SW480 (cell line): ENCODE measurements at regions not wholly inside any gene's neighbourhood (a gene's known extent, or its start where the extent isn't known, plus 50 kb on each side); places are given as distances from the start of the nearest gene placed in this dataset.

Experiments used
- DNase-seq: peaks from one replicate; pipeline ENCODE4 v3.0.0-alpha.2; 2016; ENCODE audit warnings: low spot score

DNA sequence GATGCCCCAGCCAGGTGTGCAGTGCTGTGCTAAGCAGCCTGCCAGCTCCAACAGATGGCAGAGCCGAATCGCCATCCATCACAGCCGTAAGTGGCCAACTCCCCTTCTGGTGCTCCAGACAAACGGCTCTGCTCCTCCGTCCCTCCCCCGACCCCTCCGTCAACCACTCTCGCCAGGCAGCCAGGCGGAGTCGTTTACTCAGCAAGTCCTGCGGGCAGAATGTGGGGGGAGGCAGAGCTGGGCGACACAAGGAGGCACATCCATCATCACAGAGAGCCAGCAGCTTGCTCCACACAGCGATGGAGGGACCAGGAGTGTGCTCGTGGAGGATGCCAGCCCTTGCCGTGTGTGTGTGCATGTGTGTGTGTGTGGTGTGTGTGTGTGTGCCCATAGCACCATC is 206.6 kb upstream of the GRIK3 start:
- DNase-seq, result no peak

DNA sequence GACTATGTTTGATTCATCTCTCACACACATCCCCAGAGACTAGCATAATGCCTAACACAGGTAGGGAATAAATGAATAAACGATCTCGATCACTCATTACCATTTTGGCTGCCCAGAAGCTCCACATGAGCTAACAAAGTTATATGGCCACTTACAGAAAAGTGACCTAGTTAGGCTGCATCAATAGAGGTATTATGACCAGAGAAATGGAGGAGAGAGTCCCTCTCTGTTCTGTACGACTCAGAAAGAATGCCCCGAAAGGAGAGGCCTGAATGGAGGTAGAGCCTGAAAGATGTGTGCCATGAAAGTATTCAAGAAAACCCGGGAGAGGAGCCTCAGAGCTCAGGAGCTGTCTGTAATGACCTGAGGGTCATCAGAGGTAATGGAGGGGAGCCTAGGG is 208.2 kb upstream of the GRIK3 start:
- DNase-seq, result no peak

DNA sequence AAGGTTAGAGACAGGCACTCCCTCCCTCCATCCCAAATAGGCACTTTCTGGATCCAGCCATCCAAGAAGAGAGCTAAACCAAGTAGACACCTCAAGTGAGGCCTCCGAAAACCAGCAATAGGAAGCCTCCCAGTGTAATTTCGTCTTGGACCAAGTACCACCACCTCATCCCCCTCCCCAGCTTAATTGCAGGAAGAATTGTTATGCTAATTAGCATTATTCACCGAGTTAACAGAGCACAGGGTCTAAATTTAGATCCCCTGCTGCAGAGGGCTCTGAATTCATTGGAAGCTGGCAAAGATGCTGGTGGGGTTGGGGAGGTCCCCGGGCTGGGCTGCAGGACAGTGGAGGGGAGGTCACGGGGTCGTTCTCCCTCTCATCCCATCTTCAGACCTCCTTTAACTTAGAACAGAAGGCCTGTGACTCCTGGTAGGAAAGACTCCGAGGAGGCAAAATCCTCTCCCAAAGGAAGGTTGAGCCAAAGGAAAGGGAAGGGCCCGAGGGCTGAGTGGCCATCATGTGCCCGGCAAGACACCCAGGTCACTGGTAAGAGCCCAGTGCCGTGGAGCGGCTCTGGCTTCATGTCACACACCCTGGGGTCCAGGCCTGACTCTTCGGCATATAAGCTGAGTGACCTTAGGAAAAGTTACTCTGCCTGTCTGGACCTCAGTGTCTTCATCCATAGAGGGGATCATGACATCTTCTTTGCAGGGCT is 209.2 kb upstream of the GRIK3 start:
- no peak for DNase-seq

DNA sequence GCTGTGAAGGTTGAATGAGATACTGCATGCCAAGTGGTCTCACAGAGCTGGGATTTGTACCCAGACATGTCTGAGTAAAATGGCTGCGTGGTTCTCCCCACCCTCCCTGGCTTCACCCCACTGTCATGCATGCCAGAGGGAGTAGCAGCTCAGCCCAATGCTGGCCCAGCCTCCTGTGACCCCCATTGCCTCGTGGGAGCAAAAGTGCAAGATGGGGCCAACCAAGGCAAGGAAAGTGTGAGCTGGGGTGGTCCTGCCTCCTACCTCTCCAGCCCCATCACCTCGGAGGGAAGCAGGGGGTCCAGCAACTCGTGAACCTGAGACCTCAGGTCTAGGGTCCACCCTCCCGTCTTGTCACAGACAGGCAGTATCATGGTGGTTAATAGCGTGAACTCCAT is 209.8 kb upstream of the GRIK3 start:
- no peak for DNase-seq

DNA sequence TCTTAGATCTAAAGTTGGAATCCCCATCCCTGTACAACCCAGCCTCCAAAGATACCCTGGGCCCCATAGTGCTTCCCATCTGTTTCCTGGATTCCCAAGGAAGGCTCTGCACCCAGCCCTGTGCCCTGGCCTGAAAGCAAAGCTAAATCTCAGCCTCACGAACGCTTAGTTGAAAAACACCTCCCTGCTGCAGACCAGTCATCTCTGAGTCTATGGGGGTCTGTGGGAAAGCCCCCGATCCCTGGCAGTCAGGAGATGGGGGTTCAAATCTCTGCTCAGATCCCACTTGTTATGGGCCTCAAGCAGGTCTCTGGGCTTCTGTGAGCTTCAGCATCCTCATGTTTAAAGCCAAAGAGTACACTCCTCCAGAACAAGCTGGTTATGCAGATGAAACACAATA is 210.5 kb upstream of the GRIK3 start:
- no peak for DNase-seq

DNA sequence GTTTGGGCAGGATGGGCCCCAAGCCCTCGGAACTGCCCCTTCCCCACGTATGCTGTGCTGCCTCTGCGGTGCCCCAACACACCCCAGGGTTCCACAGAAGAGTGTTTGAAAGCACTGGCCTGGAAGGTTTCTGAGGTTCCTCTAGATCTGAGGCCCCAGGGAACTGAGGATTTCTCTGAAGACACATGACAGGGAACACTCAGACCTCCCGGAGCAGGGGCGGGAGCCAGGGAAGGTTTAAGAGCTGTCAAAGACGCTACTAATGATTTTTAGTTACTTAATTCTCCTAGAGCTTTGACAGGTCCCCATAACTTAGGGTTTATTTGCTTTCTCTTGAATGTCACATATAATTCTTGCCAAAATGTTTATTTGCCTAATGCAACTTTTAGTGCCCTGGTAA is 212.3 kb upstream of the GRIK3 start:
- no peak for DNase-seq

DNA sequence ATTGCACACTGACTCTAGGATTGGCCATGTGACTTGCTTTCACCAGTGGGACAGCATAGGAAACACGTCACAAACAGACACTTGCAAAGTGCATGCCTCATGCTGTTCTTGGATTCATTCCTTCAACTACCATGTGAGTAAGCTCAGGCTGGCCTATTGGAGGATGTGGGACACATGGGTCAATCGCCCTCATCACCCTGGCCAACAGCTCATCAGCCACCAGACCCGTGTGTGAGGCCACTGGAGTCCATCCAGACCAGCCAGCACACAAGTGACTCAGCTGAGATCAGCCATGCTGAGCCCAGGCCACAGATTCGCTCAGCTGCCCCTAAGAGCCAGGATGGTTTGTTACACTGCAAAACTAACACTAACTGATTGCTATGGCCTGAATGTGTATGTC is 216.1 kb upstream of the GRIK3 start:
- no peak for DNase-seq

DNA sequence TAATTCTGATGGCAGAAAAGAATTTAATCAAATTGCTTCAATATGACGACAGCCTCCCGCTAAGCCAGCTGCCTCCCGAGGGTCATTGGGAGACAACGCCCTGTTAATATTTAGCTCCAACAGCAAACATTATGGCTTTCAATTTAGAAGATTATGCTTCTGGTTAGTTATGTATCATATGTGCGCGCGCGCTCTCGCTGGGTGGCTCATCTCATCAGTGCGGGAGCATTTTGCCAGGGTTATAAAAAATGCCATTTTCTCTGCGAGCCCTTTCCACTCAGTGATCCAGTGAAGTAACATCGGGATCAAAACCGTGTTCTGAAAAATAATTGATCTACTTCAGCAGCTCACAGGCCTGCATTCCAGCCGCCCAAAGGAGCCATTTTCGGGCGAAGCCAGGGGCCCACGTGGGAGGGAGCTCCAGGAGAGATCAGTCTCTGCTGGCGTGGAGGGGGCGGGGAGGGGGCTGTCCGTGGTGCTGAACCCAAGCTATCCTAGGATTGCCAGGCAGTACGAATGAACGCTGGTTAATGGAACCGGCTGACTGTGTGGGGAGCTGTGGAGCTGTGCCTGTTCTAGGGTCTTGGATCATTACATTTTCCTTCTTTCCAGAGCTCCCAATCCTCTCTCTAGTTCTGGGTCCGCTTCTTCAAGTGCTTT is 219.1 kb upstream of the ZC3H12A start:
- DNase-seq, result peak; percentile 35

DNA sequence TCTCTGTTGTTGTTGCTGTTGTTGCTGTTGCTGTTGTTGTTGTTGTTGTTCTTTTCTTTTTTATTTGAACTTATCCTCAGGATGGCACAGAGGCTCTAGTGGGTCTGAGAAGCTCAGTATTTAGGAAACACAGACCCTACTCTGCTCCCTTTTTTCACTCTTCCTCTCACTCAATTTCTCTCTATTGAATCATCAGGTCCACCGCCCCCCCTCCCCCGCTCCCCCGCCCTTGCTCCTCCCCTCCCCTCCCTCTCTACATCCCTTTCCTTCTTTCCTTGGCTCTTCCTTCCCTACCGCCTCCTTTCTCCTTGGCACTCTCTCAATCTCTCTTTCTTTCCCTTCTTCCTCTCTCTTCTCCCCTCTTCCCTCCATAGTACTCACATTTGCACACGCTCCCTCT is 218.5 kb upstream of the ZC3H12A start:
- no peak for DNase-seq

DNA sequence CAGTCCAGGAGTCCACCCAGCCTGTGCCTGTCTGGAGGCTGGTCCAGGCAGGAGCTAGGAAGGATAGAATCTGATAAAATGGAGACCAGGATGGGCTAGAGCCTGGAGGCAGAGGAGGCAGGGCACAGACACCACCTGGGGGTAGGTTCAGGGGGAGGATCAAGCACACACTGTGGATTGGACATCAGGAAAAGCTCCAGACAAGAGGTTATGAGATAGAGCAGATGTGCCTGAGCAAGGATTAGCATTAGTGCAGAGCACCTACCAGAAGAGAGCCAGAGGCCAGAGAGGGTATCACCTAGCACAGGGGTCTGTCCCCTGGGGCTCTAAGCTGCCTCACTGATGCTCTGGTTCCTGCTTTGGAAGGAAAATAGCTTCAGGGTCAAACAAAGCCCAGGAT is 216.7 kb upstream of the ZC3H12A start:
- DNase-seq, result no peak

DNA sequence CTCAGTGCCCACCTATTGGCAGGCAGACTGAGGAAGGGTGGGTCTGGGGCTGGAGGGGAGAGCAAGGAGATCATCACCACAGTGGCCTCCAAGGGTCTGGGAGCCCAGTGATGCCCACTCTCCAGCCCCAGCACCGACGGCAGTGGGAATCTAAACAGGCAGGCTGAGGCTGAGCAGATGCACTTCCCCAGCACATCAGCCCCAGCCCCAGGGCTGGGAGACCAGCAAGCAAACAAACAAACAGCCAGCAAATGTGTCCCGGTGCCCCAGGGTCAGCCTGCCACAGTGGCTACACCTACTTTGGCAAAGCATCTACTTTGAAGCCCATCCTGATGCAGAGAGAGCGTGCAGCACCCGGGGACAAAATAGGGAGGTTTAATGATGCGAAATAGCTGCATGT is 216.3 kb upstream of the ZC3H12A start:
- DNase-seq, result no peak

DNA sequence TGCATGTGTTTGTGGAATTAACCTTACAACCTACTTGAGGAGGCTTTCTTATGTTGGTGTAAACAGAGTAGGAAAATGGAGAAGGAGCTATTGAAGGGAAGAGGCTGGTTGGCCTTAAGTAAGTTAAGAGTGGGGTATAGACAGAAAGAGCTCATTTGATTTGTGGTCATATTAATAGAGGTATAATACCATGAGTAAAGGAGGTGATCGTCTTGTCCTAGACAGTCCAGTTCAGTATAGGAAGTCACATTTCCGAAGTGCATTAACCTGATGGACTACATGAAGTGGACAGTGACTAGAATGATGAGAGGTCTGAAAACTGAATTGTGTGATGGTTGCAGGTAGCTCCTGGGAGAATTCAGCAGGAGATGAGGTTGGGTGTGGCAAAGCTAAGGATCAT is 215.4 kb upstream of the ZC3H12A start:
- DNase-seq, result no peak

DNA sequence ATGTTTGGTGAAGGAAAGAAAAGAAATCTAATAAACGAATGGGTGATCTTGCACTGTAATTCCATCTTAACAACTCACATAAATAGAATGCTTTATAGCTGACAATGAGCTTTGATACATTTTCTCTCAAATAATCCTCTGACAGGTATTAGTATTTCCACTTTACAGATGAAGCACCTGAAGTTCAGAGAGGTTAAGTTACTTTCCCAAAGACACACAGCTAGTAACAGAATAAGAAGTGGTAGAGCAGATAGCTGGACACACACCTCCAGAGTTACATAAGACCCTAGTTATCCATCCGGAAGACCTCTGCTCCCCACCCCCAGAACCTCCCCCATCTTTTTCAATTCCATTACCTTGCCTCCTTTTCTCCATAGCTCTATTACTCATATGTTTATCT is 213.3 kb upstream of the ZC3H12A start:
- DNase-seq, result no peak

DNA sequence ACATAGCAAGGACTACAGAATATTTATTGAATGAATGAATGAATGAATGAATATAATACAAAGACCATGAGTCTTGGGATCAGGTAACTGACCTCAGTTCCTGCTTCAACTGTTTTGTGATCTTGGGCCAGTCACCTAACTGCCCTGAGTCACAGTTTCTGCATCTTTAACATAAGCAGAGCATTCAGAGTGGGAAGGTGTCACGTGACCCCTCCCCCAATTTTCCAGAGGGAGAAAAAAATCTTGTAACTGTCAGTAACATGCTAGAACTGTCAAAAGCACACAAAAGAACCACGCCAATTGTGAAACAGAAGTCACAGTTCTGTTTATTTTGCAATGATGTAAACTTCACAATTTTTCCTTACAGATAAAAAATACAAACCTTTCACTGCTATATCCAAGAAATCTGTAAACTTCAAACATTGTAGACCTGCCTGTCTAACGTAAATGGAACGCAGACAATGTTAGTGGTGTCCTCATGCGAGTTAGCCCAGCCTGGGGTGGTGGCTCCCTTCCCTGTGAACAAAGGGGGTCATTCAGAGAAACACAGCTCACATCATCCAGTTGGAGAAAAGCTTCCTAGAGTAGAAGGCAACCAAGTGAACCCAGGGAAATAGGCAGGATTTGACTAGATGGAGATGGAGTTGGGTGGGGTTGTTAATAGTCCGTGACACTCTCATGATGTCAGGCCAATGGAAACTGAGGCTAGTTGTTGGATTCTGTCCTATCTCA is 211.8 kb upstream of the ZC3H12A start:
- no peak for DNase-seq

DNA sequence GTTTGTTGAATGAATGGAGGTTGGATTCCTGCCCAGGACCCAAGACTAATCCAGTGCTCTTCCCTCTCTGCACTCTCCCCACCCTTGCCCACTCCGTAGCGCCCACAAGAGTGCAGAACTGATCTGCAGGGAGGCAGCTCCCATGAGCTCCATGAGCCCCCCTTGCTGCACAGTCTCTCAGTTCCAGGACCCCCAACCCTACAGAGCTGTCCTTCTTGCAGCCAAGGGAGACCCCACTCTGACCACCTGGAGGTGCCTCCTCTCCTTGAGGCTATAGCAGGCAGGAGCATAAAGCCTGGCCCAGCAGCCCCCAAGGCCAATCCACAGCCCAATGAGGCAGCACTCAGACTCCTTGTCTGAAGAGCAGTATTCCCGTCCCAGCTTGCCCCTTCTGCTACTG is 209.2 kb upstream of the ZC3H12A start:
- no peak for DNase-seq

DNA sequence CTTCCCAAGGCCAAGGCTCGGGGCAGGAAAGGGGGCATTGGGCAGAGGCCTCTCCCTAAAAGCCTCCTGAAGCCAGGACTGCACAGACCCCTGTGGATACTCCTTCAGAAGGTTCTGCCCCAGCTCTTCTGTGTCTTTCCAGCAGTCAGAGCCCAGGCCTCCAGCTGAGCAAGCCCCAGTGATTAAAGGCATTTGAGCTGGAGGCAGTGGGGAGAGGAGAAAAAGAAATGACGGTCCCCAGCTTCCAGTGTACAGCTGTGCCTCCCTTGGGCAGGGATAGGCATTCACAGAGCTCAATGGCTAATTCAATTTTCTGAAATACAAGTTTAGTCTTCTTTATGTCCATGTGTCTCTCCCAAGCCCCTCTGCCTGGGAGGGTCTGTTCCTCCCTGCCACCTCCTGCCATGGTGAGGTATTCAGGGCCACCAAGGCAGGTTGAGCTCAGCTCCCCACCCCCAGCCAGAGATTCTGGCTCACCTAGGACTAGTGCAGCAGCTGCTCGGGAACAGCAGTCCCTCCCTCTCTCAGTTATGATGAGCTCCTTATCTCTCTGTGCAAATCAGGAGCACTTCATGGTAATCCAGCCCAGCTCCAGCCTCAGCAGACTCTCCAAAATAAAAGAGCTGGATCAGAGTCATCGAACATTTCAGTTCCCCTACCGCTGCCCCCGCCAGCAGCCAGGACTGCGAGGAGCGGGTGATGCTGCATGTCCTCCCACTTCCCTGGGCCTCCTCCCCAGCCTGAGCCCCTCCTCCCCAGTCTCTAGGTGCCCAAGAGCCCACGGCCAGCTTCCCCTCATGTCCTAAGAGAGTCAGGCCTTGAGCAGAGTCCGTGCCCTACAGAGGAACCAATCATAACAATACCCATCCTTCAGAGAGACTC is 208.4 kb upstream of the ZC3H12A start:
- DNase-seq, result no peak

DNA sequence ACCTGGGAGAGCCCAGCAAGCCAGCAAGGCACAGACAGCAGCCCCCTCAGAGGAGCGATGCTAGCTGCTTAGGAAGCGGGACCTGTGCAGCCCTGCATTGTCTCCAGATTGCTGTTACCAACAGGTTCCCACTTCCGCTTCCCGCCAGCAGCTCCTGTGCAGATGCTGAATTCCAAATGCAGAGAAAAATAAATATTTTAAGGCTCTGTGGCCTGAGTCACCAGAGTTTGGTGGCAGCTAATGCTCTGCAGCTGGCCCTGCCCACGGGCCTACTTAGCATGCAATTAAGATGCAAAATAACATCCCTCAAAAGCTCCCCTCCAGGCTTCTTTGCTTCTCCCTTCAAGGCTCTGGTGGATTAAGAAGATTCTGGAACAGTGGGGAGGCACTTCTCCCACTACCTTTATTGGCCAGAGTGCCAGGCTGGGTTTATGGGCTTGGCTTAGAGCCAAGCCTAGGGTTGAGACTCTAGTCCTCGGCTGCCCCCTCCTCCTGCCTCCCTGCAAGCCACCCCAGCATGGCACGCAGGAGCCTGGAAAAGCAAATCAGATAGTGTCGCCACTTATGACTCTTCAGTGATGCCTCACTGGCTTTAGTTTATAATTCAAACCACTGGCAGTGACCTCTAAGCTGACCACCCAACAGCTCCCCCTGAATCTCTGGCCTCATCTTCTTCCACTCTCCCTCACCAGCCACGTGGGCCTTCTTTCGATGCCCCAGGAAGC is 207.1 kb upstream of the ZC3H12A start:
- DNase-seq, result no peak

DNA sequence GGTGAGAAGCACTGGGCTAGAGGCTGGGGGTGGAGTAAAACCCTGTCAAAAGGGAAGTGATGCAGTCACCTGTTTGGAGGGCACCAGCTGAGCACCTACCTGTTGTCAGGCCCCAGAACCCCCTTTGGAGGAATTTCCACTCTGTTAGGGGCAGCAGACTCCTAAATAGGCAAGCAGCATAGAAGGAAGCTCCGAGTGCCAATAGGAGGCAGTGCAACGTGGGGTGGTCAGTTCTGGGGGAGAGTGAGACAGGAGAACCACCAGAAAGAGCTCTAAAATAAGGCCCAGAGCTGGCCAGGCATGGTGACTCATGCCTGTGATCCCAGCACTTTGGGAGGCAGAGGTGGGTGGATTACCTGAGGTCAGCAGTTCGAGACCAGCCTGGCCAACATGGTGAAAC is 203.7 kb upstream of the ZC3H12A start:
- no peak for DNase-seq

DNA sequence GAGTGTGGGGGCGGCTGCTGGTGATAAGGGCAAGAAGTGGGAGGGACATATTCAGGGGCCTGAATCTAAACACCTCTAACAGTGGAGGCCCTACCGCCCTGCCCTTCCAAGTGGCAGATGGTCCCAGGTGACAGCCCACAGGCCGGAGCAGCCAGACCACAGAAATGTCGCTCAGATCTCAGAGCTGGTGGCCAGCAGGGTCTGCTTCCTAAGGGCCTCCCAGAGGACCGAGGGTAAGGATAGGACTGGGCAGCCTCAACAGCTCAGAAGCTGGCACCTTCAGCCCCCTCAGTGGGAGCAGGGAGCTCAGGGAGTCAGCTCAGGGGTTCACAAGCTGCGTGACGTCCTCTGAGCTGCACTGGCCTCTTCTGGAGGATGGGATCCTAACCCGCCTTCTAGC is 201.8 kb upstream of the ZC3H12A start:
- DNase-seq, result no peak

DNA sequence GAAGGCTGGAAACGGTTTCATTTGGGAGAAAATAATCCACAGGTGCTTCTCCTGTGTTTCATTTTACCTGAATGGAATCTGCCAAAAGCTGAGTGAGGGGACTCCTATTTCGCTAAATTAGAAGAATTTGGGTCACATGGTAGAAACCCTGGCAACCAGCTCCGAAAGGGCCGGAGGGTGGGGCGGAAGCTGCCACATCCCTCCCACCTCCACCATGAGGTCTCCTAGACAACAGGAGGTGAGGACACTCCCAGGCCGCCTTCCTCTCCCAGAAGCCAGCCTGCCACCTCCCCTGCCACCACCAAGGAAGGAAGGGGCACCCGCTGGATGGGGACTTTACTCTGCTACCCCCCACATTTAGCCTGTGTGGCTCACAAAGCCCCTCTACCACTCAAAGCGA is 199.9 kb upstream of the ZC3H12A start:
- no peak for DNase-seq

DNA sequence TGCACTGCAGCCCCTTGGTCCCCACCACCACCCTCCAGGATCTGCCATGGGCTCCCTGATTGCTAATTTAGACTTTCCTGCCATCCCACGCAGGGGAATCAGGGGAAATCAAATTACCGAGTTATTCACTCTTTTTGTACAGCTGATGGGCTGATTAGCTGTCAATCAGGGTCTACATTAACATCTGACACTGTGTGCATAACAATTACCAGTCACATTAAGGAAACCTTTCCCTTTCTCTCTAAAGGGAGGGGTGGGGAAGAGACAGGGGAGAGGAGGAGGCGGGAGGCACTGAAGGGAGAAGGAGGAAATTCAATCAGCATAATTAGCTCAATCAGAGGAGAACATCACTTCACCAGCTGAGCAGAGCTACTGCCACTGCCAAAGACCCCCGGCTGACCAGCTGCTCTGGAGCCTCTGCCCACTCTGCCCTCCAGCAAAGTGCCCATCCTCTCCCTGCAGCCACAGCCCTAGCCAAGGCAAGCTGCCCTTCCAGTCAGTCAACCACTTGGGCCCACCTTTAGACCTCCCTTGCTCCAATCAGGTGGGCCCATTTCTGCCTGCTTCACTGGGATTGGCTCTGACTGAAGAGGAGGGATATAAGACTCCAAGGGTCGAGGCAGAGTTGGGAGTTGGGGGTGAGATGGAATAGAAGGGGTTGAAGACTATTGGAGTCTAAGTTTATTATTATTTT is 199.3 kb upstream of the ZC3H12A start:
- no peak for DNase-seq
